ENCODE measurements at regions not wholly inside any gene's neighbourhood (a gene's known extent, or its start where the extent isn't known, plus 50 kb on each side); places are given as distances from the start of the nearest gene placed in this dataset.

DNA sequence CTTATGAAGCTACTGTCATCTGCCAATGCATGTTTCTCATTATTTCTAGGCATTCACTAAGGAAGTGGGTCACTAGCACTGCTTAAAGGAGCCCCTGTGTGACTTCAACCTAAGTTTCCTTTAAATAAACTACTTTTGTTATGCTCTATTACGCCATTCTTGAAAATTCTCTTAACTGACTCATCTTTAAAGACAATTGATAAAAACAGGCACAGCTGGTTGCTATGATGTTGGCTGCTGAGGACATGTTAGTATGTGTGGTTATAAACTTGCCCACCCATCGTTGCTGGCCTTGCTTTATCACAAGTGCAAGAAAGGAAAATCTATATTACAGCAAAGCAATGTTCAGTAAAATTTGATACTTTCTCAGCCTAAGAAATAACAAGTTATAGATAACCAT, 75.8 kb upstream of the CNTNAP4 start:
- H3K27ac Mint-ChIP-seq (ENCODE audit: unreplicated experiment) = no peak overlapping the region
- no peak for TF ChIP-seq CTCF (IDR thresholded peaks at IDR 0.05; ENCODE audit: unreplicated experiment)
- peaks cover 10% of the 10 kb centered on the region for H3K9me3 Mint-ChIP-seq (ENCODE audit: unreplicated experiment)
- H3K36me3 Mint-ChIP-seq (ENCODE audit: low read depth, unreplicated experiment) = no peaks in the 10 kb centered on the region
- no peaks in the 10 kb centered on the region for H3K4me1 Mint-ChIP-seq (ENCODE audit: unreplicated experiment)
- no peak overlapping the region for H3K4me3 Mint-ChIP-seq (ENCODE audit: unreplicated experiment)
- no peaks in the 10 kb centered on the region for H3K27me3 Mint-ChIP-seq (ENCODE audit: unreplicated experiment)
- DNase-seq (ENCODE audit: low spot score) = no peak

- TF ChIP-seq CTCF (IDR thresholded peaks at IDR 0.05; ENCODE audit: unreplicated experiment) = no peak
- no peaks in the 10 kb centered on the region for H3K4me1 Mint-ChIP-seq (ENCODE audit: unreplicated experiment)
- no peak overlapping the region for H3K27ac Mint-ChIP-seq (ENCODE audit: unreplicated experiment)
- H3K27me3 Mint-ChIP-seq (ENCODE audit: unreplicated experiment) = peaks cover 1% of the 10 kb centered on the region
- no peak overlapping the region for H3K4me3 Mint-ChIP-seq (ENCODE audit: unreplicated experiment)
- H3K36me3 Mint-ChIP-seq (ENCODE audit: low read depth, unreplicated experiment) = no peaks in the 10 kb centered on the region
- peaks cover 10% of the 10 kb centered on the region for H3K9me3 Mint-ChIP-seq (ENCODE audit: unreplicated experiment)
- no peak for DNase-seq (ENCODE audit: low spot score)
Measured at GRCh38 chr16:76204249-76204648, 73.0 kb upstream of the CNTNAP4 start.

DNA sequence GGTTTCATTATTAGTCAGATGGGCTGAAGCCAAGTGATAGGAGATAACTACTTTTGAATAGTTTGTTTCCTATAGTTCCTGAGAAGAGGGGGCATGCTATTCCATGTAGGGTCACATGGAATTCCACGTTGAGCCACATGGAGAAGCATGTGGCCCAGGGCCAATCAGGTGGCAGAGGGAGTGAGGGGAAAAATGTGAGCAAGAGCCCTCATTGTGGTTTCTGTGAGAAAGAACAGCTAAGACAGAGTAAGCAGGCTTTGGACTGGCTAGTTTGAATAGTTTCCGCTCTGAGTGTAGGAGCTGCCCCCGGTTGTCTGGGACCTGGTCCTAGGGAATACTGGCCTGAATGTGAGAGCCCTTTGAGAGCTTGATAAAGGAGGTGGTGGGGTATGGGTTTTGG, 69.9 kb upstream of the CNTNAP4 start:
- Mint-ChIP-seq H3K4me3 (ENCODE audit: unreplicated experiment) (no peak overlapping the region), H3K9me3 (ENCODE audit: unreplicated experiment) (peaks cover 9% of the 10 kb centered on the region), H3K36me3 (ENCODE audit: low read depth, unreplicated experiment) (no peaks in the 10 kb centered on the region), H3K27ac (ENCODE audit: unreplicated experiment) (no peak overlapping the region), H3K27me3 (ENCODE audit: unreplicated experiment) (peaks cover 1% of the 10 kb centered on the region), H3K4me1 (ENCODE audit: unreplicated experiment) (no peaks in the 10 kb centered on the region)
- no peak for DNase-seq (ENCODE audit: low spot score)
- TF ChIP-seq CTCF (IDR thresholded peaks at IDR 0.05; ENCODE audit: unreplicated experiment) = no peak

DNA sequence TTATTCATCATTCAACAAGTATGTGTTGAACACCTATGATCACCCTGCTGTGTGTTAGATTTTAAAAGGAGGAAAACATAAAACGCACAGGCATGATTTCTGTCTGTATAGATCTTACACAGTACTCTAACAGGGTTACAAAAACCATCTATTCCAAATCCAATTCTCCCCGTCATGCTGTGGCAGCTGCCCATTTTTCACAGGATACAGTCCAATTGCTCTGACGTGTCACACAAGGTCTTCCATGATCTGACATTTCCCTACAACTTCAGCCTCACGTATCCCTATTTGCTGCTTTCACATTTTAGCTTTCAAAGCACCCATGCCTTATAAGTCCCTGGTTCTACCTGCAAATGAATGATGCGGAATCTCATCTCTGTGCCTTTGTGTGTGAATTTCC, 67.0 kb upstream of the CNTNAP4 start:
- no peak for DNase-seq (ENCODE audit: low spot score)
- peaks cover 4% of the 10 kb centered on the region for H3K9me3 Mint-ChIP-seq (ENCODE audit: unreplicated experiment)
- H3K4me3 Mint-ChIP-seq (ENCODE audit: unreplicated experiment) = no peak overlapping the region
- no peaks in the 10 kb centered on the region for H3K36me3 Mint-ChIP-seq (ENCODE audit: low read depth, unreplicated experiment)
- H3K27me3 Mint-ChIP-seq (ENCODE audit: unreplicated experiment) = peaks cover 1% of the 10 kb centered on the region
- no peak overlapping the region for H3K27ac Mint-ChIP-seq (ENCODE audit: unreplicated experiment)
- no peak for TF ChIP-seq CTCF (IDR thresholded peaks at IDR 0.05; ENCODE audit: unreplicated experiment)
- H3K4me1 Mint-ChIP-seq (ENCODE audit: unreplicated experiment) = no peaks in the 10 kb centered on the region

GRCh38 chr16:76213860-76214259, 63.3 kb upstream of the CNTNAP4 start:
- Mint-ChIP-seq H3K27ac (ENCODE audit: unreplicated experiment) (no peak overlapping the region), H3K9me3 (ENCODE audit: unreplicated experiment) (peaks cover 12% of the 10 kb centered on the region), H3K4me3 (ENCODE audit: unreplicated experiment) (no peak overlapping the region), H3K4me1 (ENCODE audit: unreplicated experiment) (no peaks in the 10 kb centered on the region), H3K36me3 (ENCODE audit: low read depth, unreplicated experiment) (no peaks in the 10 kb centered on the region), H3K27me3 (ENCODE audit: unreplicated experiment) (no peaks in the 10 kb centered on the region)
- DNase-seq (ENCODE audit: low spot score) = no peak
- TF ChIP-seq CTCF (IDR thresholded peaks at IDR 0.05; ENCODE audit: unreplicated experiment) = no peak
